Neural cell (in vitro differentiated cells): ENCODE measurements at regions not wholly inside any gene's neighbourhood (a gene's known extent, or its start where the extent isn't known, plus 50 kb on each side); places are given as distances from the start of the nearest gene placed in this dataset.

Source experiments
- EP300 ChIP-seq: fragments of 450-650 bp; conservative IDR thresholded peaks from 2 replicates; pipeline ENCODE4 v1.6.1; 2014; ENCODE audit warnings: antibody characterized with exemption, mild to moderate bottlenecking, moderate library complexity; ENCODE audit not compliant: poor library complexity, severe bottlenecking
- EZH2 ChIP-seq: fragments of 200-600, 300-800 bp; shearing (Covaris generic), sonication (generic); IDR thresholded peaks from 2 replicates; pipeline ENCODE4 v1.6.1; 2014; ENCODE audit warnings: antibody characterized with exemption, low read length, borderline replicate concordance, mild to moderate bottlenecking; ENCODE audit not compliant: insufficient read depth, poor library complexity, severe bottlenecking
- MXI1 ChIP-seq: fragments of 450-650 bp; conservative IDR thresholded peaks from 2 replicates; pipeline ENCODE4 v1.6.1; 2014; ENCODE audit warnings: antibody characterized with exemption, mild to moderate bottlenecking; ENCODE audit not compliant: poor library complexity, severe bottlenecking
- POLR2AphosphoS5 ChIP-seq: IDR thresholded peaks from 2 replicates; pipeline ENCODE4 v1.6.1; 2012
- TAF1 ChIP-seq: IDR thresholded peaks from 2 replicates; pipeline ENCODE4 v1.6.1; 2012; ENCODE audit warnings: low read depth
- TF ChIP-seq, protein P1 (sequence below): fragments of 450-650 bp; IDR thresholded peaks from 2 replicates; pipeline ENCODE4 v1.5.1; 2014; ENCODE audit warnings: antibody characterized with exemption, mild to moderate bottlenecking, moderate library complexity; ENCODE audit not compliant: poor library complexity, severe bottlenecking
- TF ChIP-seq, protein P2 (sequence below): IDR thresholded peaks from 2 replicates; pipeline ENCODE4 v1.6.1; 2012; ENCODE audit warnings: borderline replicate concordance

DNA sequence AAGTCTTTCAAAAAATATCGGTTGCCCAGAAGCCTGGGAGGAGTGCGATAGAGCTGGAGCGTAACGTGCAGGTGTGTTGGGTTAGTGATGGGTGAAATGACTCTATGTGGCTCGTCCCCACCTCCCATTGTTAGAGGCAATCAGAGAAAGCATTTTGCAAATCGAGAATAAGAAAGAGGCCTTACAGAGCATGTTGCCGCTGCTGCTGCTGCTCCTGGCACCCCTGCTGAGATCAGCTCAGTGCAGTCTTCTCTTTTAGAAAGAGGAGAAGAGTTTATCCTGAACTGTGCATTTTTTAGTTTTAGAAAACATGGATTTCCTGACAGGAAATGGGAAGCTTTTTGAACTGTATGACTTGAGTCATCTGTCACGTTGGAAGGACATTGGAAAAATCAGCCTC, 774.5 kb upstream of the RBFOX1 start:
- TF ChIP-seq POLR2AphosphoS5 (peak; percentile 36), TAF1 (no peak), EP300 (no peak), EZH2 (no peak), MXI1 (no peak)
- TF ChIP-seq, protein P1, sequence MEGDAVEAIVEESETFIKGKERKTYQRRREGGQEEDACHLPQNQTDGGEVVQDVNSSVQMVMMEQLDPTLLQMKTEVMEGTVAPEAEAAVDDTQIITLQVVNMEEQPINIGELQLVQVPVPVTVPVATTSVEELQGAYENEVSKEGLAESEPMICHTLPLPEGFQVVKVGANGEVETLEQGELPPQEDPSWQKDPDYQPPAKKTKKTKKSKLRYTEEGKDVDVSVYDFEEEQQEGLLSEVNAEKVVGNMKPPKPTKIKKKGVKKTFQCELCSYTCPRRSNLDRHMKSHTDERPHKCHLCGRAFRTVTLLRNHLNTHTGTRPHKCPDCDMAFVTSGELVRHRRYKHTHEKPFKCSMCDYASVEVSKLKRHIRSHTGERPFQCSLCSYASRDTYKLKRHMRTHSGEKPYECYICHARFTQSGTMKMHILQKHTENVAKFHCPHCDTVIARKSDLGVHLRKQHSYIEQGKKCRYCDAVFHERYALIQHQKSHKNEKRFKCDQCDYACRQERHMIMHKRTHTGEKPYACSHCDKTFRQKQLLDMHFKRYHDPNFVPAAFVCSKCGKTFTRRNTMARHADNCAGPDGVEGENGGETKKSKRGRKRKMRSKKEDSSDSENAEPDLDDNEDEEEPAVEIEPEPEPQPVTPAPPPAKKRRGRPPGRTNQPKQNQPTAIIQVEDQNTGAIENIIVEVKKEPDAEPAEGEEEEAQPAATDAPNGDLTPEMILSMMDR: no peak
- TF ChIP-seq, protein P2, sequence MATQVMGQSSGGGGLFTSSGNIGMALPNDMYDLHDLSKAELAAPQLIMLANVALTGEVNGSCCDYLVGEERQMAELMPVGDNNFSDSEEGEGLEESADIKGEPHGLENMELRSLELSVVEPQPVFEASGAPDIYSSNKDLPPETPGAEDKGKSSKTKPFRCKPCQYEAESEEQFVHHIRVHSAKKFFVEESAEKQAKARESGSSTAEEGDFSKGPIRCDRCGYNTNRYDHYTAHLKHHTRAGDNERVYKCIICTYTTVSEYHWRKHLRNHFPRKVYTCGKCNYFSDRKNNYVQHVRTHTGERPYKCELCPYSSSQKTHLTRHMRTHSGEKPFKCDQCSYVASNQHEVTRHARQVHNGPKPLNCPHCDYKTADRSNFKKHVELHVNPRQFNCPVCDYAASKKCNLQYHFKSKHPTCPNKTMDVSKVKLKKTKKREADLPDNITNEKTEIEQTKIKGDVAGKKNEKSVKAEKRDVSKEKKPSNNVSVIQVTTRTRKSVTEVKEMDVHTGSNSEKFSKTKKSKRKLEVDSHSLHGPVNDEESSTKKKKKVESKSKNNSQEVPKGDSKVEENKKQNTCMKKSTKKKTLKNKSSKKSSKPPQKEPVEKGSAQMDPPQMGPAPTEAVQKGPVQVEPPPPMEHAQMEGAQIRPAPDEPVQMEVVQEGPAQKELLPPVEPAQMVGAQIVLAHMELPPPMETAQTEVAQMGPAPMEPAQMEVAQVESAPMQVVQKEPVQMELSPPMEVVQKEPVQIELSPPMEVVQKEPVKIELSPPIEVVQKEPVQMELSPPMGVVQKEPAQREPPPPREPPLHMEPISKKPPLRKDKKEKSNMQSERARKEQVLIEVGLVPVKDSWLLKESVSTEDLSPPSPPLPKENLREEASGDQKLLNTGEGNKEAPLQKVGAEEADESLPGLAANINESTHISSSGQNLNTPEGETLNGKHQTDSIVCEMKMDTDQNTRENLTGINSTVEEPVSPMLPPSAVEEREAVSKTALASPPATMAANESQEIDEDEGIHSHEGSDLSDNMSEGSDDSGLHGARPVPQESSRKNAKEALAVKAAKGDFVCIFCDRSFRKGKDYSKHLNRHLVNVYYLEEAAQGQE: peak; percentile 48
